ENCODE measurements at regions not wholly inside any gene's neighbourhood (a gene's known extent, or its start where the extent isn't known, plus 50 kb on each side); places are given as distances from the start of the nearest gene placed in this dataset.

- TF ChIP-seq EZH2 (IDR thresholded peaks at IDR 0.05; ENCODE audit: low read length, unreplicated experiment) (no peak), CTCF (conservative IDR thresholded peaks at IDR 0.05; ENCODE audit: low read depth, low read length) (no peak)
Measured at GRCh38 chr12:74660442-74660841, 122.8 kb downstream of the ATXN7L3B start.

Measured in PC-3 (cell line).